ENCODE measurements at regions not wholly inside any gene's neighbourhood (a gene's known extent, or its start where the extent isn't known, plus 50 kb on each side); places are given as distances from the start of the nearest gene placed in this dataset.

- Mint-ChIP-seq H3K36me3 (ENCODE audit: insufficient read depth, unreplicated experiment) (no peaks in the 10 kb centered on the region), H3K27me3 (ENCODE audit: insufficient read depth, unreplicated experiment) (peaks cover 38% of the 10 kb centered on the region), H3K27ac (ENCODE audit: unreplicated experiment) (no peak overlapping the region), H3K4me1 (ENCODE audit: low read depth, unreplicated experiment) (no peaks in the 10 kb centered on the region), H3K4me3 (ENCODE audit: unreplicated experiment) (no peak overlapping the region), H3K9me3 (ENCODE audit: unreplicated experiment) (no peaks in the 10 kb centered on the region)
- intact Hi-C loops (cut with micrococcal nuclease; ENCODE audit: unreplicated experiment), result no loop called here
- no peak for DNase-seq
- no TSS peak for BruUV-seq (replicated peaks)
- no peak overlapping the region for H3K4me3 ChIP-seq (ENCODE audit: low read depth, low read length)
- ChIA-PET CTCF (interaction anchor here (1.2 kb wide), 1 partner anchor 90 kb away, joined by 3 read pairs; no protein-coding TSS in a partner anchor), POLR2A (no interaction called here)
- H3K36me3 ChIP-seq (ENCODE audit: control insufficient read depth, insufficient read depth, low read length), result no peaks in the 10 kb centered on the region
- peaks cover 4% of the 10 kb centered on the region for H3K27me3 ChIP-seq (replicated peaks; ENCODE audit: control insufficient read depth, insufficient read depth, low read length)
- H3K9me3 ChIP-seq, result no peaks in the 10 kb centered on the region
- H3K4me1 ChIP-seq, result no peaks in the 10 kb centered on the region
- TF ChIP-seq, protein P1, sequence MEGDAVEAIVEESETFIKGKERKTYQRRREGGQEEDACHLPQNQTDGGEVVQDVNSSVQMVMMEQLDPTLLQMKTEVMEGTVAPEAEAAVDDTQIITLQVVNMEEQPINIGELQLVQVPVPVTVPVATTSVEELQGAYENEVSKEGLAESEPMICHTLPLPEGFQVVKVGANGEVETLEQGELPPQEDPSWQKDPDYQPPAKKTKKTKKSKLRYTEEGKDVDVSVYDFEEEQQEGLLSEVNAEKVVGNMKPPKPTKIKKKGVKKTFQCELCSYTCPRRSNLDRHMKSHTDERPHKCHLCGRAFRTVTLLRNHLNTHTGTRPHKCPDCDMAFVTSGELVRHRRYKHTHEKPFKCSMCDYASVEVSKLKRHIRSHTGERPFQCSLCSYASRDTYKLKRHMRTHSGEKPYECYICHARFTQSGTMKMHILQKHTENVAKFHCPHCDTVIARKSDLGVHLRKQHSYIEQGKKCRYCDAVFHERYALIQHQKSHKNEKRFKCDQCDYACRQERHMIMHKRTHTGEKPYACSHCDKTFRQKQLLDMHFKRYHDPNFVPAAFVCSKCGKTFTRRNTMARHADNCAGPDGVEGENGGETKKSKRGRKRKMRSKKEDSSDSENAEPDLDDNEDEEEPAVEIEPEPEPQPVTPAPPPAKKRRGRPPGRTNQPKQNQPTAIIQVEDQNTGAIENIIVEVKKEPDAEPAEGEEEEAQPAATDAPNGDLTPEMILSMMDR (IDR thresholded peaks at IDR 0.05; ENCODE audit: insufficient read depth in 1 of 2, low read depth in 1 of 2, low read length in 1 of 2, severe bottlenecking in 1 of 2, unreplicated experiment in 1 of 2), result no peak
These were observed 103.3 kb downstream of the ENGASE start for GRCh38 chr17:79177877-79178276.

GRCh38 chr17:79176792-79177601, 102.4 kb downstream of the ENGASE start:
- no peaks in the 10 kb centered on the region for H3K4me1 ChIP-seq
- CTCF ChIA-PET, result interaction anchor here (0.7 kb wide), 1 partner anchor 140 kb away, joined by 3 read pairs; no protein-coding TSS in a partner anchor
- POLR2A ChIA-PET, result no interaction called here
- TF ChIP-seq, protein P1 (IDR thresholded peaks at IDR 0.05; ENCODE audit: insufficient read depth in 1 of 2, low read depth in 1 of 2, low read length in 1 of 2, severe bottlenecking in 1 of 2, unreplicated experiment in 1 of 2), result no peak
- intact Hi-C loops (cut with micrococcal nuclease; ENCODE audit: unreplicated experiment), result no loop called here
- H3K36me3 ChIP-seq (ENCODE audit: control insufficient read depth, insufficient read depth, low read length), result no peaks in the 10 kb centered on the region
- peaks cover 37% of the 10 kb centered on the region for H3K27me3 Mint-ChIP-seq (ENCODE audit: insufficient read depth, unreplicated experiment)
- no peaks in the 10 kb centered on the region for H3K9me3 Mint-ChIP-seq (ENCODE audit: unreplicated experiment)
- no peak overlapping the region for H3K27ac Mint-ChIP-seq (ENCODE audit: unreplicated experiment)
- H3K36me3 Mint-ChIP-seq (ENCODE audit: insufficient read depth, unreplicated experiment), result no peaks in the 10 kb centered on the region
- H3K4me1 Mint-ChIP-seq (ENCODE audit: low read depth, unreplicated experiment), result no peaks in the 10 kb centered on the region
- peaks cover 4% of the 10 kb centered on the region for H3K27me3 ChIP-seq (replicated peaks; ENCODE audit: control insufficient read depth, insufficient read depth, low read length)
- H3K4me3 Mint-ChIP-seq (ENCODE audit: unreplicated experiment), result no peak overlapping the region
- no peaks in the 10 kb centered on the region for H3K9me3 ChIP-seq
- no peak for DNase-seq
- no peak overlapping the region for H3K4me3 ChIP-seq (ENCODE audit: low read depth, low read length)
- no TSS peak for BruUV-seq (replicated peaks)

DNA sequence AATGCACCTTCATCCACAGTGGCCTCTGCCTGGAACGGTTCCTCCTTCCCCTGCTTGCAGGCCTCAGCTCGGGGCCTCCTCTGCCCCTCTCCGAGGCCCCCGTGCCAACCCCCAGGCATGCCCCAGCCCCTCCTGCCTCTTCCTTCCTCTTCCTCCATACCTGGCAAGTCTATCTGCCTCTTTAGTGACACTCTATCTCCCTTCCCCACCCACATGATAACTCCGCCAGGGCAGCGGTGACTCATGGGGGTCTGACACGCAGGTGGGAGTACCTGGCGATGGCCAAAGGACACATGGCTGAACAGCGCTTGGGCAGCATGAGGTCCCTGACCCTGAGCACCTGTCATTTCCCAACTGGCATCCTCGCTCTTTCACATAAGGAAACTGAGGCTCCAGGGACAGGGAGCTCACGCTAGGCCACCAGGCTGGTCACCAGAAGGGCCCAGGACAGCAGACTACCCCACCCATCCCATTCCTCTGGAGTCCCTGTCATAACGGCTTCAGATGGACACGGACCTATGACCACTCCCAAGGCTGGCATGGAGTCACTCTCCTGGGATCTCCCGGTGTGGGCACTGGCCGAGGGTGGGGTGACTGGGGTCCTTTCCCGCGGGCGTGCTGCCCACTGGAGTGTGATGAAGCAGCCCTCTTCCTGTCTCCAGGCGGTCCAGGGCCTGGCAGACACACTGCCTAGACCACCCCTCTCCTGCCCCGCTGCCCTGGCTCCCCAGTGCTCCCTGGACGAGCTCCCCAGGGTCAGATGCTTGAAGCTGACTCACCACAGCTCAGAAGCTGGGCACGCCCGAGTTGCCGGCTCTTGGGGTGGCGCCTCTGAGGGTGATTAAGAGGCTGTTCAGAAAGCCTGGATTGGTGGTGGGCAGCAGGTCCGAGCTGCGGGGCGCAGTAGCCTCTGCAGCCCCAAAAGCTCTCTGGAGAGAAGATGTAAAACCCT, 100.6 kb downstream of the ENGASE start:
- TF ChIP-seq, protein P1 (IDR thresholded peaks at IDR 0.05; ENCODE audit: insufficient read depth in 1 of 2, low read depth in 1 of 2, low read length in 1 of 2, severe bottlenecking in 1 of 2, unreplicated experiment in 1 of 2), result no peak
- BruUV-seq (replicated peaks), result no TSS peak
- peaks cover 26% of the 10 kb centered on the region for H3K27me3 Mint-ChIP-seq (ENCODE audit: insufficient read depth, unreplicated experiment)
- no peak overlapping the region for H3K4me3 Mint-ChIP-seq (ENCODE audit: unreplicated experiment)
- Histone ChIP-seq H3K9me3 (no peaks in the 10 kb centered on the region), H3K4me3 (ENCODE audit: low read depth, low read length) (no peak overlapping the region), H3K4me1 (no peaks in the 10 kb centered on the region), H3K27me3 (replicated peaks; ENCODE audit: control insufficient read depth, insufficient read depth, low read length) (peaks cover 4% of the 10 kb centered on the region), H3K36me3 (ENCODE audit: control insufficient read depth, insufficient read depth, low read length) (no peaks in the 10 kb centered on the region)
- no peak for DNase-seq
- POLR2A ChIA-PET, result no interaction called here
- H3K4me1 Mint-ChIP-seq (ENCODE audit: low read depth, unreplicated experiment), result no peaks in the 10 kb centered on the region
- no peaks in the 10 kb centered on the region for H3K9me3 Mint-ChIP-seq (ENCODE audit: unreplicated experiment)
- no peaks in the 10 kb centered on the region for H3K36me3 Mint-ChIP-seq (ENCODE audit: insufficient read depth, unreplicated experiment)
- intact Hi-C loops (cut with micrococcal nuclease; ENCODE audit: unreplicated experiment), result no loop called here
- H3K27ac Mint-ChIP-seq (ENCODE audit: unreplicated experiment), result no peak overlapping the region
- CTCF ChIA-PET, result interaction anchor here (0.6 kb wide), 1 partner anchor 215 kb away, joined by 3 read pairs; no protein-coding TSS in a partner anchor

Data from Caco-2 (cell line).